ENCODE measurements at regions not wholly inside any gene's neighbourhood (a gene's known extent, or its start where the extent isn't known, plus 50 kb on each side); places are given as distances from the start of the nearest gene placed in this dataset.

DNA sequence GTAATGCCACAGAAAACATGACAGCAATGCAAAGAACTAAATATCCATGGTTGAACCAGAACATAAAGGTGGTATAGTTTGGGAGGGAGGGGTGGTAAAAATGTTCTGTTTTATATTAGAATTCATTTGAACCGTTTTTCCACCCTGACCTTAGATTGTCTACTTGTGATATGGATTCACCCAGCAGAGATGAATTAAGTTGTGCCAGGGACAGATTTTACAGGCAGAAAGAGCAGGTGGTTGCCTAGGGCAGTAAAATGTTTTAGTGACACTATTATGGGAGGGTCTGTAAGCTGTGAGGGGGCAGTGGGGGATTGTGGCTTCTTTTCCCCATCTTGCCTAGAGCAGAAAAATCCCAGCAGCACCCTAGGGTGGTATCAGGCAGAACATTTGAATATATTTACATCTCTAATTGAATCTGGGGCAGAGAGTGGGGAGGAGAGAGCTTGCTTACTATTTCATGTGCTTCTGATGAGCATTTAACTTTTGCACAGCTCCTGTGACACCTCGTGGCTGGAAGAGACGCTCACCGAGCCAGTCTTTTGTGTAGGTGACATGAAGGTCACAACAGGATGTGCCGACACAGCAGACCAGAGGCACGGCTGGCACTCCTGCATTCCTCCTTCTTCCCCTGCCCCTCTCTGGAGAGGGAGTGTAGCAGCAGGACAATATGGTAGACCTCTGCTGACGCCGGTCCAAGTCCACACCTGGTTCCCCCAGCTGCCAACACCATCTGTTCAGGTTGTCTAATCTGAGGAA lies 452.3 kb downstream of the IRS2 start:
- H4K91ac ChIP-seq (ENCODE audit: low read depth, low read length, poor library complexity) = no peak overlapping the region

DNA sequence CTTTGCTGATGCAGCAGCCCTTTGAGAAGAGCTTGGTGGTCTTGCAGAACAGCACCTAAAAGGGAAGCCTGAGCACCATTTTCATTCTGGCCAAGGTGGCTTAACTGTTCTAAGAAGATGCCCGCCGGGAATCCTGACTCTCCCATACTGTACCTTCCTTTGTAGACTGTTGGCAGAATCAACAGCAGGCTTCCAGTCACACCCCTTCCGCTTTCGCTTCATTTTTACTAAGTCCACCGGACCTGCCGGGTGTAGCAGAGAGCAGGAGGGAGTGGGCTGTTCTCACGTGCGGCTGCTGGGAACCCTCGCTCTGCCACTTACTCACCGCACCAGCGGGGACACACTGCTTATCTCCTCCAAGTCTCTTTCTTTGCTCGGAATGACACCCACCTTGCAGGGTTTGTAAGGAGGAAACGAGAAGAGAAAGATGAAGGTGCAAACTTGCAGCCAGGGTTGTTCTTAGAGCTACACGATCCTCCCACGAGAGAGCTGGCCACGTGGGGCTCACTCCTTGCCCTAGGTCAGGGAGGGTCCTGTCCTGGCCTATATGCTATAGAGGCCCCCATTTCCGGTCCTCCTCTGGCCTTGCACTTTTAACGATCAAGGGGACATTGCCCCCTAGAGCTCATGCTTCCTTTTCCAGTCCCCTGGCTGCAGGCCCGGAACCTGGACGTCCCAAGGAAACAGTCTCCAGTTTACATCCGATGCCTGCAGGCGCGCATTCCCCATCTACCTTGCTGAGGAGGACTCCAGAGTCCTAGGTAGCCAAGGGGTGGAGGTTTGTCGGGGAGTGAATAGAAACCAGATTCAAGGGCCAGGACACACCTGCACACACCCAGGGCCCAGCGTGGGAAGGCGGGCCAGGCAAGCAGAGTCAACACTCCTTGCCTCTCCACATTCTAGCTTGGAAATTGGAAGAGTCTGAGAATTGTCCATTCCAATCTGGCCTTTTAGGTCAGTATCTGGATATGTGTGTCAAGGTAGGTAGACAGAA lies 453.6 kb downstream of the IRS2 start:
- Histone ChIP-seq H2BK15ac (ENCODE audit: low read length) (no peak overlapping the region), H2AK5ac (ENCODE audit: low read depth, low read length) (peak overlapping the region; percentile 28), H2BK12ac (ENCODE audit: low read length) (peak overlapping the region; percentile 66), H3K4me3 (ENCODE audit: low read length in 2 of 2) (no peak overlapping the region), H3K14ac (ENCODE audit: low read length) (no peak overlapping the region), H3K4me2 (ENCODE audit: insufficient read depth, low read length, poor library complexity, severe bottlenecking) (no peak overlapping the region), H3K9me3 (replicated peaks in 1 of 2; ENCODE audit: control insufficient read depth in 2 of 2, insufficient read depth in 1 of 2, low read depth in 1 of 2, low read length in 2 of 2) (no peaks in the 10 kb centered on the region), H3K4me1 (ENCODE audit: control insufficient read depth in 2 of 2, insufficient read depth in 1 of 2, low read depth in 1 of 2, low read length in 2 of 2) (peaks cover 3 to 11% of the 10 kb centered on the region in 2 donors), H2BK5ac (ENCODE audit: low read length) (no peak overlapping the region), H2AFZ (ENCODE audit: low read length) (peak overlapping the region; percentile 74), H4K91ac (ENCODE audit: low read depth, low read length, poor library complexity) (no peak overlapping the region), H3K4ac (ENCODE audit: low read length) (no peak overlapping the region), H2BK120ac (ENCODE audit: low read depth, low read length) (peak overlapping the region; percentile 56), H3K23ac (ENCODE audit: low read depth, low read length, poor library complexity) (no peak overlapping the region), H3K27me3 (ENCODE audit: control insufficient read depth in 3 of 3, insufficient read depth in 3 of 3, low read depth in 1 of 3, low read length in 3 of 3) (no peaks in the 10 kb centered on the region), H3K9ac (ENCODE audit: low read depth, low read length, poor library complexity) (no peak overlapping the region), H3K27ac (replicated peaks; ENCODE audit: low read length) (no peak overlapping the region), H3K79me1 (ENCODE audit: low read depth, low read length) (no peaks in the 10 kb centered on the region), H4K8ac (ENCODE audit: low read depth, low read length) (no peak overlapping the region), H3K18ac (ENCODE audit: low read length) (peak overlapping the region; percentile 20), H3K36me3 (replicated peaks in 1 of 2; ENCODE audit: control insufficient read depth in 2 of 2, insufficient read depth in 2 of 2, low read length in 2 of 2) (no peaks in the 10 kb centered on the region)
- WGBS, 2 donors (ENCODE audit: extremely low coverage in 2 of 2, insufficient read length in 2 of 2, insufficient replicate concordance in 1 of 2) = no CpG with 5 or more reads among the region's 26 CpGs
- DNase-seq (ENCODE audit: low spot score) = no peak

More for the DNA sequence above, 452.3 kb downstream of the IRS2 start:
- Histone ChIP-seq H3K36me3 (replicated peaks in 1 of 2; ENCODE audit: control insufficient read depth in 2 of 2, insufficient read depth in 2 of 2, low read length in 2 of 2) (no peaks in the 10 kb centered on the region), H3K4me2 (ENCODE audit: insufficient read depth, low read length, poor library complexity, severe bottlenecking) (no peak overlapping the region), H3K79me1 (ENCODE audit: low read depth, low read length) (no peaks in the 10 kb centered on the region), H3K14ac (ENCODE audit: low read length) (no peak overlapping the region), H3K4ac (ENCODE audit: low read length) (no peak overlapping the region), H2AFZ (ENCODE audit: low read length) (peak overlapping the region; percentile 44), H2AK5ac (ENCODE audit: low read depth, low read length) (no peak overlapping the region), H2BK5ac (ENCODE audit: low read length) (no peak overlapping the region), H3K27me3 (ENCODE audit: control insufficient read depth in 3 of 3, insufficient read depth in 3 of 3, low read depth in 1 of 3, low read length in 3 of 3) (no peaks in the 10 kb centered on the region), H3K9me3 (replicated peaks in 1 of 2; ENCODE audit: control insufficient read depth in 2 of 2, insufficient read depth in 1 of 2, low read depth in 1 of 2, low read length in 2 of 2) (no peaks in the 10 kb centered on the region), H2BK15ac (ENCODE audit: low read length) (no peak overlapping the region), H3K9ac (ENCODE audit: low read depth, low read length, poor library complexity) (no peak overlapping the region), H3K27ac (replicated peaks; ENCODE audit: low read length) (no peak overlapping the region), H3K4me1 (ENCODE audit: control insufficient read depth in 2 of 2, insufficient read depth in 1 of 2, low read depth in 1 of 2, low read length in 2 of 2) (peaks cover 3 to 11% of the 10 kb centered on the region in 2 donors), H3K4me3 (ENCODE audit: low read length in 2 of 2) (no peak overlapping the region), H2BK120ac (ENCODE audit: low read depth, low read length) (no peak overlapping the region), H3K18ac (ENCODE audit: low read length) (no peak overlapping the region), H2BK12ac (ENCODE audit: low read length) (no peak overlapping the region), H4K8ac (ENCODE audit: low read depth, low read length) (no peak overlapping the region), H3K23ac (ENCODE audit: low read depth, low read length, poor library complexity) (no peak overlapping the region)
- WGBS, 2 donors (ENCODE audit: extremely low coverage in 2 of 2, insufficient read length in 2 of 2, insufficient replicate concordance in 1 of 2) = no CpG with 5 or more reads among the region's 8 CpGs
- DNase-seq (ENCODE audit: low spot score) = no peak

DNA sequence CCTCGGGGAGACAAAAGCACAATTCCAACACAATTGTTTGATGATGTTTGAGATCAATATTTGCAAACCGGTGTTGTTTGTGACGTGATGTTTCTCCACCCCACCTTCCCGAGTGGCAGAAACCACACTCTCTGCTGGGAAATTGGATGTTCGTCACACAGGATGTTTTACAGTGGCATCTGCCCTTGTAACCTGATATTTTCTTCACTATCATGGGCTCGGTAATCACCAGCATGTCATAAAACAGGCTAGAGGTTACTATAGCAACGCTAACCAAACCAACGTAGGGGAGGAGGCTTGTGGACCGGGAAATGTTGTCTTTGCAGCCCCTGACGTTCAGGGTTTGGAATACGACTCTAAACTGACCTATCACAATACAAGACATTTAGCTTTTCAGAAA lies 454.5 kb downstream of the IRS2 start:
- no peak overlapping the region for H2BK15ac ChIP-seq (ENCODE audit: low read length)

GRCh38 chr13:109331011-109331433 lies 455.4 kb downstream of the IRS2 start:
- H2BK12ac ChIP-seq (ENCODE audit: low read length) = no peak overlapping the region
- no peak overlapping the region for H2BK5ac ChIP-seq (ENCODE audit: low read length)
- no peaks in the 10 kb centered on the region for H3K27me3 ChIP-seq (ENCODE audit: control insufficient read depth in 3 of 3, insufficient read depth in 3 of 3, low read depth in 1 of 3, low read length in 3 of 3)
- WGBS, 2 donors (ENCODE audit: extremely low coverage in 2 of 2, insufficient read length in 2 of 2, insufficient replicate concordance in 1 of 2) = no CpG with 5 or more reads among the region's 2 CpGs
- no peak overlapping the region for H3K4ac ChIP-seq (ENCODE audit: low read length)
- H3K4me2 ChIP-seq (ENCODE audit: insufficient read depth, low read length, poor library complexity, severe bottlenecking) = no peak overlapping the region
- no peak overlapping the region for H4K8ac ChIP-seq (ENCODE audit: low read depth, low read length)
- H3K9me3 ChIP-seq (replicated peaks in 1 of 2; ENCODE audit: control insufficient read depth in 2 of 2, insufficient read depth in 1 of 2, low read depth in 1 of 2, low read length in 2 of 2) = no peaks in the 10 kb centered on the region
- no peak overlapping the region for H2AFZ ChIP-seq (ENCODE audit: low read length)
- H3K18ac ChIP-seq (ENCODE audit: low read length) = no peak overlapping the region
- H3K79me1 ChIP-seq (ENCODE audit: low read depth, low read length) = no peaks in the 10 kb centered on the region
- H2BK120ac ChIP-seq (ENCODE audit: low read depth, low read length) = no peak overlapping the region
- no peak overlapping the region for H2AK5ac ChIP-seq (ENCODE audit: low read depth, low read length)
- no peak overlapping the region for H4K91ac ChIP-seq (ENCODE audit: low read depth, low read length, poor library complexity)
- H3K14ac ChIP-seq (ENCODE audit: low read length) = no peak overlapping the region
- peaks cover 3 to 11% of the 10 kb centered on the region in 2 donors for H3K4me1 ChIP-seq (ENCODE audit: control insufficient read depth in 2 of 2, insufficient read depth in 1 of 2, low read depth in 1 of 2, low read length in 2 of 2)
- no peak overlapping the region for H3K23ac ChIP-seq (ENCODE audit: low read depth, low read length, poor library complexity)
- H3K36me3 ChIP-seq (replicated peaks in 1 of 2; ENCODE audit: control insufficient read depth in 2 of 2, insufficient read depth in 2 of 2, low read length in 2 of 2) = no peaks in the 10 kb centered on the region
- no peak overlapping the region for H3K9ac ChIP-seq (ENCODE audit: low read depth, low read length, poor library complexity)
- H3K27ac ChIP-seq (replicated peaks; ENCODE audit: low read length) = no peak overlapping the region
- no peak overlapping the region for H3K4me3 ChIP-seq (ENCODE audit: low read length in 2 of 2)
- H2BK15ac ChIP-seq (ENCODE audit: low read length) = no peak overlapping the region
- DNase-seq (ENCODE audit: low spot score) = no peak

More for the DNA sequence above, 454.5 kb downstream of the IRS2 start:
- Histone ChIP-seq H2AK5ac (ENCODE audit: low read depth, low read length) (no peak overlapping the region), H3K27ac (replicated peaks; ENCODE audit: low read length) (no peak overlapping the region), H2BK5ac (ENCODE audit: low read length) (no peak overlapping the region), H3K18ac (ENCODE audit: low read length) (no peak overlapping the region), H3K4me3 (ENCODE audit: low read length in 2 of 2) (no peak overlapping the region), H3K4me1 (ENCODE audit: control insufficient read depth in 2 of 2, insufficient read depth in 1 of 2, low read depth in 1 of 2, low read length in 2 of 2) (peaks cover 3 to 11% of the 10 kb centered on the region in 2 donors), H3K9ac (ENCODE audit: low read depth, low read length, poor library complexity) (no peak overlapping the region), H3K14ac (ENCODE audit: low read length) (no peak overlapping the region), H3K23ac (ENCODE audit: low read depth, low read length, poor library complexity) (no peak overlapping the region), H4K8ac (ENCODE audit: low read depth, low read length) (no peak overlapping the region), H2BK12ac (ENCODE audit: low read length) (no peak overlapping the region), H2AFZ (ENCODE audit: low read length) (peak overlapping the region; percentile 74), H3K79me1 (ENCODE audit: low read depth, low read length) (no peaks in the 10 kb centered on the region), H3K27me3 (ENCODE audit: control insufficient read depth in 3 of 3, insufficient read depth in 3 of 3, low read depth in 1 of 3, low read length in 3 of 3) (no peaks in the 10 kb centered on the region), H2BK120ac (ENCODE audit: low read depth, low read length) (no peak overlapping the region), H3K4ac (ENCODE audit: low read length) (no peak overlapping the region), H3K9me3 (replicated peaks in 1 of 2; ENCODE audit: control insufficient read depth in 2 of 2, insufficient read depth in 1 of 2, low read depth in 1 of 2, low read length in 2 of 2) (no peaks in the 10 kb centered on the region), H3K36me3 (replicated peaks in 1 of 2; ENCODE audit: control insufficient read depth in 2 of 2, insufficient read depth in 2 of 2, low read length in 2 of 2) (no peaks in the 10 kb centered on the region), H3K4me2 (ENCODE audit: insufficient read depth, low read length, poor library complexity, severe bottlenecking) (no peak overlapping the region), H4K91ac (ENCODE audit: low read depth, low read length, poor library complexity) (no peak overlapping the region)
- no CpG with 5 or more reads among the region's 11 CpGs for WGBS, 2 donors (ENCODE audit: extremely low coverage in 2 of 2, insufficient read length in 2 of 2, insufficient replicate concordance in 1 of 2)
- DNase-seq (ENCODE audit: low spot score) = no peak

All from neuronal stem cell (in vitro differentiated cells).